K562 (cell line): ENCODE measurements at regions not wholly inside any gene's neighbourhood (a gene's known extent, or its start where the extent isn't known, plus 50 kb on each side); places are given as distances from the start of the nearest gene placed in this dataset.

Experiments used
- DNMT1 ChIP-seq: fragments of 450-650 bp; IDR thresholded peaks from 2 replicates; pipeline ENCODE4 v1.6.1; 2016; ENCODE audit warnings: antibody characterized with exemption, mild to moderate bottlenecking
- ERF ChIP-seq: fragments of 450-650 bp; formaldehyde crosslinking; IDR thresholded peaks from 2 replicates; pipeline ENCODE4 v1.4.0; 2020; ENCODE audit warnings: mild to moderate bottlenecking, mixed read lengths
- HDAC8 ChIP-seq: fragments of 450-650 bp; IDR thresholded peaks from 2 replicates; pipeline ENCODE4 v1.6.1; 2016; ENCODE audit warnings: mild to moderate bottlenecking, missing genetic modification characterization, moderate library complexity, missing compliant biosample characterization
- JUN ChIP-seq, 2 experiments: sonication (generic) in 1 of 2; formaldehyde crosslinking in 1 of 2; IDR thresholded peaks; 2 replicates each; pipeline versions ENCODE4 v1.6.1 to v1.8.0; 2012 to 2022; ENCODE audit warnings: borderline replicate concordance in 2 of 2, mild to moderate bottlenecking in 2 of 2, improper control_type of control experiment in 1 of 2, low read depth in 1 of 2, low read length in 1 of 2, missing genetic modification reagents in 1 of 2
- NR2C1 ChIP-seq, 2 experiments: fragments of 450-650 bp; IDR thresholded peaks; 2 replicates each; pipeline ENCODE4 v1.6.1; 2017; ENCODE audit warnings: mild to moderate bottlenecking in 2 of 2, antibody characterized with exemption in 1 of 2, inconsistent platforms in 1 of 2, missing compliant biosample characterization in 1 of 2, missing genetic modification characterization in 1 of 2
- RFX7 ChIP-seq: fragments of 250-450 bp; sonication (Bioruptor Pico); IDR thresholded peaks from 2 replicates; pipeline ENCODE4 v1.5.1; 2021; ENCODE audit warnings: mild to moderate bottlenecking
- SMAD2 ChIP-seq: fragments of 150-350 bp; IDR thresholded peaks from 2 replicates; pipeline ENCODE4 v1.6.1; 2014; ENCODE audit warnings: low read depth, mild to moderate bottlenecking, low read length
- TBP ChIP-seq: optimal IDR thresholded peaks from 2 replicates; pipeline ENCODE3; 2011; ENCODE audit warnings: low read depth, low read length, improper control_type of control experiment
- TGIF2 ChIP-seq: sonication (generic); formaldehyde crosslinking; IDR thresholded peaks from 2 replicates; pipeline ENCODE4 v1.8.1; 2022; ENCODE audit warnings: mild to moderate bottlenecking, missing genetic modification reagents, moderate library complexity
- ZBTB43 ChIP-seq: sonication (generic); formaldehyde crosslinking; IDR thresholded peaks from 2 replicates; pipeline ENCODE4 v1.8.0; 2023; ENCODE audit warnings: mild to moderate bottlenecking, missing genetic modification reagents
- ZMIZ1 ChIP-seq, 2 experiments: fragments of 150-350 bp in 1 of 2; IDR thresholded peaks; 2 replicates each; pipeline ENCODE4 v1.6.1; 2012 to 2016; ENCODE audit warnings: low read depth in 2 of 2, low read length in 2 of 2, mild to moderate bottlenecking in 1 of 2, moderate library complexity in 1 of 2
- ZNF318 ChIP-seq, 2 experiments: fragments of 450-650 bp; IDR thresholded peaks; 2 replicates each; pipeline ENCODE4 v1.6.1; 2016; ENCODE audit warnings: mild to moderate bottlenecking in 2 of 2, borderline replicate concordance in 1 of 2, low read depth in 1 of 2, moderate library complexity in 1 of 2
- ZNF408 ChIP-seq: fragments of 250-450 bp; sonication (Bioruptor Pico); IDR thresholded peaks from 2 replicates; pipeline ENCODE4 v1.4.0; 2020; ENCODE audit warnings: low read depth, mild to moderate bottlenecking, moderate library complexity
- ZNF780A ChIP-seq: fragments of 250-450 bp; sonication (Bioruptor Pico); IDR thresholded peaks from 2 replicates; pipeline ENCODE4 v1.5.0; 2021; ENCODE audit warnings: mild to moderate bottlenecking

- TF ChIP-seq ZNF318 (IDR thresholded peaks at IDR 0.05; ENCODE audit: borderline replicate concordance in 1 of 2, low read depth in 1 of 2), result no peak
- TF ChIP-seq ZNF780A (CRISPR knock-in tag), result no peak
- no peak for TF ChIP-seq NR2C1 (IDR thresholded peaks at IDR 0.05)
- TF ChIP-seq NR2C1 (tag; IDR thresholded peaks at IDR 0.05), result no peak
- no peak for TF ChIP-seq TBP
- no peak for TF ChIP-seq TGIF2
- peak; percentile 79; the same call in 1 of the 2 replicates for TF ChIP-seq JUN (IDR thresholded peaks at IDR 0.05; ENCODE audit: borderline replicate concordance, low read depth, low read length)
- no peak for TF ChIP-seq JUN (CRISPR knock-in tag; IDR thresholded peaks at IDR 0.05; ENCODE audit: borderline replicate concordance)
- TF ChIP-seq SMAD2, result no peak
- no peak for TF ChIP-seq DNMT1
- no peak for TF ChIP-seq ZBTB43 (CRISPR knock-in tag)
- 0 out of 2 replicates have a peak, but pooled peaks have one; percentile 40 for TF ChIP-seq HDAC8 (tag)
- no peak for TF ChIP-seq ZNF408 (CRISPR knock-in tag)
- TF ChIP-seq ERF (CRISPR knock-in tag), result 0 out of 2 replicates have a peak, but pooled peaks have one; percentile 44
- TF ChIP-seq ZMIZ1 (IDR thresholded peaks at IDR 0.05; ENCODE audit: low read depth in 2 of 2, low read length in 2 of 2), result no peak
- TF ChIP-seq RFX7, result no peak
Measured at GRCh38 chr2:65666156-65666725, 233.8 kb upstream of the SPRED2 start (continued).
